KBM-7 (cell line): ENCODE measurements at regions not wholly inside any gene's neighbourhood (a gene's known extent, or its start where the extent isn't known, plus 50 kb on each side); places are given as distances from the start of the nearest gene placed in this dataset.
"Not testable (repeated sequence)": the region's sequence is repeated elsewhere in the genome, so short reads cannot be mapped to it uniquely, and the experiment has no call there.

Source experiments
- DNase-seq: peaks from one replicate; pipeline ENCODE4 v3.0.0-alpha.2; 2015
- in situ Hi-C: fragments of 300-500 bp; cut with MboI; formaldehyde crosslinking; loops from 2 replicates; pipeline ENCODE4 v1.14.3; 2020; ENCODE audit warnings: low sequenced_read_pairs, low pct_unique_long_range_greater_than_20kb, mixed read lengths

- in situ Hi-C loops = no loop called here
- no peak for DNase-seq
Observed at GRCh38 chr1:229846351-229846750, 220.3 kb downstream of the URB2 start.

- peak; percentile 62 for DNase-seq
- in situ Hi-C loops = no loop called here
Observed at GRCh38 chr1:229848752-229849677, 218.0 kb upstream of the GALNT2 start.

GRCh38 chr1:229851511-229851910, 215.5 kb upstream of the GALNT2 start:
- DNase-seq = no peak
- in situ Hi-C loops = no loop called here

GRCh38 chr1:229853751-229854150, 213.3 kb upstream of the GALNT2 start:
- in situ Hi-C loops = no loop called here
- DNase-seq = no peak

- in situ Hi-C loops = no loop called here
- no peak for DNase-seq
Observed at GRCh38 chr1:229854620-229855019, 212.4 kb upstream of the GALNT2 start.

GRCh38 chr1:229856009-229856650, 210.9 kb upstream of the GALNT2 start:
- DNase-seq = peak; percentile 56
- in situ Hi-C loops = no loop called here

GRCh38 chr1:229857585-229857984, 209.5 kb upstream of the GALNT2 start:
- in situ Hi-C loops = no loop called here
- no peak for DNase-seq

GRCh38 chr1:229859026-229859425, 208.0 kb upstream of the GALNT2 start:
- no peak for DNase-seq
- in situ Hi-C loops = no loop called here

GRCh38 chr1:229860926-229861325, 206.1 kb upstream of the GALNT2 start:
- no peak for DNase-seq
- in situ Hi-C loops = no loop called here

- DNase-seq = no peak
- in situ Hi-C loops = no loop called here
Observed at GRCh38 chr1:229862017-229862774, 204.8 kb upstream of the GALNT2 start.

- DNase-seq = no peak
- in situ Hi-C loops = no loop called here
Observed at GRCh38 chr1:229863651-229864545, 203.1 kb upstream of the GALNT2 start.

- no peak for DNase-seq
- in situ Hi-C loops = no loop called here
Observed at GRCh38 chr1:229864686-229865230, 202.3 kb upstream of the GALNT2 start.

- DNase-seq, in situ Hi-C loops: not testable (repeated sequence)
Observed at GRCh38 chr1:229865321-229865720, 201.7 kb upstream of the GALNT2 start.

- DNase-seq = no peak
- in situ Hi-C loops = no loop called here
Observed at GRCh38 chr1:229867726-229868125, 199.3 kb upstream of the GALNT2 start.

GRCh38 chr1:229869240-229869639, 197.8 kb upstream of the GALNT2 start:
- in situ Hi-C loops = no loop called here

GRCh38 chr1:229869687-229870086, 197.4 kb upstream of the GALNT2 start:
- in situ Hi-C loops = no loop called here
- DNase-seq = no peak

More at GRCh38 chr1:229869240-229869639, 197.8 kb upstream of the GALNT2 start:
- no peak for DNase-seq

- in situ Hi-C loops = no loop called here
Observed at GRCh38 chr1:229870381-229870780, 196.7 kb upstream of the GALNT2 start.

GRCh38 chr1:229871078-229871676, 195.9 kb upstream of the GALNT2 start:
- in situ Hi-C loops = no loop called here
- no peak for DNase-seq

More at GRCh38 chr1:229870381-229870780, 196.7 kb upstream of the GALNT2 start:
- DNase-seq = no peak
